ENCODE measurements at regions not wholly inside any gene's neighbourhood (a gene's known extent, or its start where the extent isn't known, plus 50 kb on each side); places are given as distances from the start of the nearest gene placed in this dataset.

GRCh38 chr16:31819386-31819785 lies 54.2 kb upstream of the ZNF267 start:
- intact Hi-C loops (cut with micrococcal nuclease), result no loop called here
- Histone ChIP-seq H3K4me2 (ENCODE audit: low read length) (no peak overlapping the region), H2AFZ (ENCODE audit: low read length) (no peak overlapping the region), H3K36me3 (ENCODE audit: low read depth, low read length) (no peaks in the 10 kb centered on the region), H3F3A (ENCODE audit: low read length, unreplicated experiment) (no peaks in the 10 kb centered on the region), H3K9ac (ENCODE audit: low read length) (no peak overlapping the region), H3K79me2 (ENCODE audit: low read length) (no peaks in the 10 kb centered on the region), H3K9me2 (replicated peaks; ENCODE audit: low read length) (no peaks in the 10 kb centered on the region), H3K4me3 (ENCODE audit: low read length) (no peak overlapping the region), H3K9me3 (ENCODE audit: low read length) (no peaks in the 10 kb centered on the region), H3K4me1 (ENCODE audit: insufficient read depth, low read length) (no peaks in the 10 kb centered on the region), H4K20me1 (ENCODE audit: low read length) (no peaks in the 10 kb centered on the region), H3K27ac (ENCODE audit: low read length) (no peak overlapping the region), H3K27me3 (ENCODE audit: low read length) (no peaks in the 10 kb centered on the region)
- DNase-seq, result no peak
- TF ChIP-seq CTCF (conservative IDR thresholded peaks at IDR 0.05; ENCODE audit: low read depth, low read length), result no peak
- no peak for TF ChIP-seq EZH2phosphoT487 (IDR thresholded peaks at IDR 0.05; ENCODE audit: borderline replicate concordance, low read length)
- TF ChIP-seq EZH2 (IDR thresholded peaks at IDR 0.05; ENCODE audit: low read length, unreplicated experiment), result no peak
- no peak for ATAC-seq
- CTCF ChIA-PET, result no interaction called here
- BruUV-seq (replicated peaks), result no TSS peak
- POLR2A ChIA-PET (ENCODE audit: unreplicated experiment), result no interaction called here

- Histone ChIP-seq H4K20me1 (ENCODE audit: low read length) (no peaks in the 10 kb centered on the region), H3K4me3 (ENCODE audit: low read length) (no peak overlapping the region), H3K4me2 (ENCODE audit: low read length) (no peak overlapping the region), H3K79me2 (ENCODE audit: low read length) (no peaks in the 10 kb centered on the region), H3F3A (ENCODE audit: low read length, unreplicated experiment) (no peaks in the 10 kb centered on the region), H3K9ac (ENCODE audit: low read length) (no peak overlapping the region), H3K27me3 (ENCODE audit: low read length) (no peaks in the 10 kb centered on the region), H3K9me2 (replicated peaks; ENCODE audit: low read length) (no peaks in the 10 kb centered on the region), H3K36me3 (ENCODE audit: low read depth, low read length) (no peaks in the 10 kb centered on the region), H3K9me3 (ENCODE audit: low read length) (no peaks in the 10 kb centered on the region), H3K27ac (ENCODE audit: low read length) (no peak overlapping the region), H2AFZ (ENCODE audit: low read length) (no peak overlapping the region), H3K4me1 (ENCODE audit: insufficient read depth, low read length) (no peaks in the 10 kb centered on the region)
- no peak for TF ChIP-seq EZH2 (IDR thresholded peaks at IDR 0.05; ENCODE audit: low read length, unreplicated experiment)
- intact Hi-C loops (cut with micrococcal nuclease), result no loop called here
- CTCF ChIA-PET, result no interaction called here
- ATAC-seq, result no peak
- no TSS peak for BruUV-seq (replicated peaks)
- POLR2A ChIA-PET (ENCODE audit: unreplicated experiment), result no interaction called here
- DNase-seq, result no peak
These were observed 53.7 kb upstream of the ZNF267 start for GRCh38 chr16:31819948-31820347.
